PC-3 (cell line): ENCODE measurements at regions not wholly inside any gene's neighbourhood (a gene's known extent, or its start where the extent isn't known, plus 50 kb on each side); places are given as distances from the start of the nearest gene placed in this dataset.
A peak's percentile ranks its signal among the peaks of the same experiment; 100 is the strongest.

ENCODE experiments used
- ATAC-seq: fragments of 200-7000 bp; cut with Tn5 transposase; 2 replicates; pipeline ENCODE4 v1.9.1; 2020; ENCODE audit warnings: mild to moderate bottlenecking, moderate library complexity
- BruUV-seq: library from RNA; stranded (reverse); fragments of 400-500 nt; replicated peaks from 2 replicates; lab custom pipeline; 2021; lab: Mats Ljungman, UMichigan
- CTCF ChIA-PET: fragments of 300-600 bp; sonication (Branson Sonifier 250); formaldehyde crosslinking; loops from one replicate; lab custom pipeline; 2022; ENCODE audit warnings: antibody characterized with exemption; lab: Charles Lee
- POLR2A ChIA-PET: fragments of 300-600 bp; sonication (Branson Sonifier 250); formaldehyde crosslinking; loops from one replicate; lab custom pipeline; 2022; ENCODE audit warnings: antibody characterized with exemption; ENCODE audit not compliant: unreplicated experiment; lab: Charles Lee
- DNase-seq: peaks from one replicate; pipeline ENCODE4 v3.0.0-alpha.2; 2015
- H2AFZ ChIP-seq: fragments of 300-600 bp; sonication (generic); 2 replicates; pipeline ENCODE4 v1.6.0; 2016; ENCODE audit warnings: antibody characterized with exemption, low read length
- H3F3A ChIP-seq: fragments of 300-600 bp; sonication (generic); one replicate; pipeline ENCODE4 v1.6.0; 2017; ENCODE audit warnings: antibody characterized with exemption, low read length, control low read depth, mild to moderate bottlenecking; ENCODE audit not compliant: unreplicated experiment
- H3K27ac ChIP-seq: fragments of 300-600 bp; sonication (generic); 2 replicates; pipeline ENCODE4 v1.5.1; 2016; ENCODE audit warnings: mild to moderate bottlenecking, low read length
- H3K27me3 ChIP-seq: fragments of 300-600 bp; sonication (generic); 2 replicates; pipeline ENCODE4 v1.6.1; 2016; ENCODE audit warnings: low read length, mixed read lengths
- H3K36me3 ChIP-seq: fragments of 300-600 bp; sonication (generic); 2 replicates; pipeline ENCODE4 v1.6.1; 2016; ENCODE audit warnings: low read depth, mixed run types, low read length, mixed read lengths
- H3K4me1 ChIP-seq: fragments of 300-600 bp; sonication (generic); 2 replicates; pipeline ENCODE4 v1.5.1; 2016; ENCODE audit warnings: low read length; ENCODE audit not compliant: insufficient read depth
- H3K4me2 ChIP-seq: fragments of 300-600 bp; sonication (generic); 2 replicates; pipeline ENCODE4 v1.6.0; 2016; ENCODE audit warnings: low read length
- H3K4me3 ChIP-seq: fragments of 300-600 bp; sonication (generic); 2 replicates; pipeline ENCODE4 v1.5.1; 2016; ENCODE audit warnings: mild to moderate bottlenecking, low read length, mixed read lengths
- H3K79me2 ChIP-seq: fragments of 300-600 bp; sonication (generic); 2 replicates; pipeline ENCODE4 v1.6.1; 2017; ENCODE audit warnings: low read length, mixed read lengths
- H3K9ac ChIP-seq: fragments of 300-600 bp; sonication (generic); 2 replicates; pipeline ENCODE4 v1.6.0; 2016; ENCODE audit warnings: mild to moderate bottlenecking, low read length
- H3K9me2 ChIP-seq: fragments of 300-600 bp; sonication (generic); replicated peaks from 2 replicates; pipeline ENCODE4 v1.6.1; 2016; ENCODE audit warnings: mixed run types, low read length, mixed read lengths
- H3K9me3 ChIP-seq: fragments of 300-600 bp; sonication (generic); 2 replicates; pipeline ENCODE4 v1.6.1; 2016; ENCODE audit warnings: low read length, mixed read lengths
- H4K20me1 ChIP-seq: fragments of 300-600 bp; sonication (generic); 2 replicates; pipeline ENCODE4 v1.6.1; 2016; ENCODE audit warnings: low read length, mixed read lengths
- EZH2 ChIP-seq: fragments of 300-600 bp; sonication (generic); IDR thresholded peaks from one replicate; pipeline ENCODE4 v1.6.1; 2017; ENCODE audit warnings: antibody characterized with exemption, mild to moderate bottlenecking, low read length; ENCODE audit not compliant: unreplicated experiment
- EZH2phosphoT487 ChIP-seq: fragments of 300-600 bp; sonication (generic); IDR thresholded peaks from 2 replicates; pipeline ENCODE4 v1.6.1; 2018; ENCODE audit warnings: mild to moderate bottlenecking, antibody characterized with exemption, low read length, borderline replicate concordance
- intact Hi-C: fragments of 100-400 bp; cut with micrococcal nuclease; formaldehyde crosslinking; loops from 2 replicates; pipeline ENCODE4 v1.9.0; 2023
- TF ChIP-seq, protein P1 (sequence below): fragments of 300-600 bp; sonication (generic); conservative IDR thresholded peaks from 2 replicates; pipeline ENCODE4 v1.5.1; 2017; ENCODE audit warnings: antibody characterized with exemption, low read depth, mild to moderate bottlenecking, low read length

DNA sequence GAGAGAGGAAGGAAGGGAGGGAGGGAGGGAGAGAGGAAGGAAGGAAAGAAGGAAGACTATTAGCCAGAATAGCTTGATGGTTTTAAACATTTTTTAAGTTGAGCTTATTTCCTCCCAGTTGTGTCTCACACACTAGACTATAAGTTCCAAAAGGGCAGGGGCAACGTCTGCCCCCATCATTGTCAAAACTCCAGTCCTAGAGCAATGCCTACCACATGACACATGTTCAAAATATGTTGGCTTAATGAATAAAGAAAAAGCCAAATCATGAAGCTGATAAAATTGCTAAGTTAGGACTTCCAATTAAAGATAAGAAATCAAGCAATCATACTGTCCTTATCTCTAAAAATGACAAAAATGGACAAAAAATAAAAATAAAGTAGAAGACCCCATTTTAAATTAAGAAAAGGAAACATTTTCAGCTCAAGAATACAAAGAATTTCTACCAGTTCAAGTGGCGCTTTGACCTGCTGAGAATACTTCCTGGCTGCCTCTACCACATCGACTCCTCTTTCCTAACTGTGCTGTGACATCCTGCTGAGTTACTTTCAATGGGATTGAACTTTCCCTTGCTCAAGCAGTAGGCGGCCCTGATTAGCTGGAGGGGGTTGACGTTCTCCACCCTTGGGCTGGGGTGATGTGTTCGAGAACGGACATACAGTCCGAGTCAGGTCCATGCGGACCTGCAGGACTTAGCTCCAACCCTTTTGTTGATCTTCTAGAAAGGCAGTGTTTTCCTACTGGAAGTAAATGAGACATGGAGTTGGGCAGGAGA lies 283.9 kb upstream of the FOXQ1 start:
- no peak overlapping the region for H3K4me2 ChIP-seq
- intact Hi-C loops, result no loop called here
- POLR2A ChIA-PET, result no interaction called here

DNA sequence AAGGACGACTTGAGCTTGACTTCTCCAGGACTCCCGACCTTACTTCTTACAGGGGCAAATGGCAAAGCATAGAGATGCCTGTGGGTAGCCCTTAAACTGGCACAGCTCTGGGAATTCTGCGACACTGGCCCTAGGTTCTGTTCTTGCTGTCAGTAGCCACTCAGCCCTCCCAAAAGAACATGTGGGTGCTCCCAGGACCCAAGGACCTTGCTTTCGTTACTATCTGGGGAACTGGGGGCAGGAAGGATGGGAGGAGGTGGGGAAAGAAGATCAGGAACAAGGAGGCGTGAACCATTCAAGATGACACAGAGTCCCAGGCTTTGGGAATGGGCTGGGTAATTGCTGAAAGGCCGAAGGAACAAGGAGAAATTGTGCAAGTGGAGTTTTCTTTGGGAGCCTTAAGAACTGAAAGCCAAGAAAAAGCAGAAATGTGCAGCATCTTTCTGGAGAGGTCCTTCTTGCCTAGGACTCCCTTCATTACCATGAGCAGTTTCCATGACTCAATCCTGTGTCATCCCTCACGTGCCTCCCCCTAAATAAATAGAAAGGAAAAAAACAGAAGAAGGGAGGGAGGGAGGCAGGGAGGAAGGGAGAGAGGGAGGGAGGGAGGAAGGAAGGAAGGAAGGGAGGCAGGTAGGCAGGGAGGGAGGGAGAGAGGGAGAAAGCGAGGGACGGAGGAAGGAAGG lies 284.6 kb upstream of the FOXQ1 start:
- no peak overlapping the region for H3K4me2 ChIP-seq
- peaks cover 76% of the 10 kb centered on the region for H3K27me3 ChIP-seq
- H3K9me3 ChIP-seq, result 0 out of 2 replicates have a peak, but pooled peaks cover 6% of the 10 kb centered on the region
- no peak overlapping the region for H3K9ac ChIP-seq
- H3K79me2 ChIP-seq, result no peaks in the 10 kb centered on the region
- peak; percentile 57 for DNase-seq
- no peaks in the 10 kb centered on the region for H3K36me3 ChIP-seq
- POLR2A ChIA-PET, result no interaction called here
- CTCF ChIA-PET, result no interaction called here
- no peaks in the 10 kb centered on the region for H3K4me1 ChIP-seq
- no peaks in the 10 kb centered on the region for H3K9me2 ChIP-seq
- H4K20me1 ChIP-seq, result no peaks in the 10 kb centered on the region
- H2AFZ ChIP-seq, result no peak overlapping the region
- BruUV-seq, result no TSS peak
- intact Hi-C loops, result no loop called here
- ATAC-seq, result no peak
- H3F3A ChIP-seq, result no peaks in the 10 kb centered on the region
- no peak overlapping the region for H3K27ac ChIP-seq
- TF ChIP-seq, protein P1, sequence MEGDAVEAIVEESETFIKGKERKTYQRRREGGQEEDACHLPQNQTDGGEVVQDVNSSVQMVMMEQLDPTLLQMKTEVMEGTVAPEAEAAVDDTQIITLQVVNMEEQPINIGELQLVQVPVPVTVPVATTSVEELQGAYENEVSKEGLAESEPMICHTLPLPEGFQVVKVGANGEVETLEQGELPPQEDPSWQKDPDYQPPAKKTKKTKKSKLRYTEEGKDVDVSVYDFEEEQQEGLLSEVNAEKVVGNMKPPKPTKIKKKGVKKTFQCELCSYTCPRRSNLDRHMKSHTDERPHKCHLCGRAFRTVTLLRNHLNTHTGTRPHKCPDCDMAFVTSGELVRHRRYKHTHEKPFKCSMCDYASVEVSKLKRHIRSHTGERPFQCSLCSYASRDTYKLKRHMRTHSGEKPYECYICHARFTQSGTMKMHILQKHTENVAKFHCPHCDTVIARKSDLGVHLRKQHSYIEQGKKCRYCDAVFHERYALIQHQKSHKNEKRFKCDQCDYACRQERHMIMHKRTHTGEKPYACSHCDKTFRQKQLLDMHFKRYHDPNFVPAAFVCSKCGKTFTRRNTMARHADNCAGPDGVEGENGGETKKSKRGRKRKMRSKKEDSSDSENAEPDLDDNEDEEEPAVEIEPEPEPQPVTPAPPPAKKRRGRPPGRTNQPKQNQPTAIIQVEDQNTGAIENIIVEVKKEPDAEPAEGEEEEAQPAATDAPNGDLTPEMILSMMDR, result no peak
- TF ChIP-seq EZH2phosphoT487, result no peak
- TF ChIP-seq EZH2, result no peak
- H3K4me3 ChIP-seq, result no peak overlapping the region

More for the DNA sequence above, 283.9 kb upstream of the FOXQ1 start:
- TF ChIP-seq, protein P1, result no peak
- TF ChIP-seq EZH2phosphoT487 (no peak), EZH2 (no peak)
- no peaks in the 10 kb centered on the region for H3K9me2 ChIP-seq
- ATAC-seq (no peak), DNase-seq (no peak)
- no peaks in the 10 kb centered on the region for H3F3A ChIP-seq
- no peaks in the 10 kb centered on the region for H4K20me1 ChIP-seq
- no peaks in the 10 kb centered on the region for H3K36me3 ChIP-seq
- no peak overlapping the region for H3K9ac ChIP-seq
- no peak overlapping the region for H2AFZ ChIP-seq
- CTCF ChIA-PET, result no interaction called here
- no peaks in the 10 kb centered on the region for H3K4me1 ChIP-seq
- BruUV-seq, result no TSS peak
- no peaks in the 10 kb centered on the region for H3K79me2 ChIP-seq
- peaks cover 81% of the 10 kb centered on the region for H3K27me3 ChIP-seq
- 0 out of 2 replicates have a peak, but pooled peaks cover 6% of the 10 kb centered on the region for H3K9me3 ChIP-seq
- no peak overlapping the region for H3K27ac ChIP-seq
- H3K4me3 ChIP-seq, result no peak overlapping the region

DNA sequence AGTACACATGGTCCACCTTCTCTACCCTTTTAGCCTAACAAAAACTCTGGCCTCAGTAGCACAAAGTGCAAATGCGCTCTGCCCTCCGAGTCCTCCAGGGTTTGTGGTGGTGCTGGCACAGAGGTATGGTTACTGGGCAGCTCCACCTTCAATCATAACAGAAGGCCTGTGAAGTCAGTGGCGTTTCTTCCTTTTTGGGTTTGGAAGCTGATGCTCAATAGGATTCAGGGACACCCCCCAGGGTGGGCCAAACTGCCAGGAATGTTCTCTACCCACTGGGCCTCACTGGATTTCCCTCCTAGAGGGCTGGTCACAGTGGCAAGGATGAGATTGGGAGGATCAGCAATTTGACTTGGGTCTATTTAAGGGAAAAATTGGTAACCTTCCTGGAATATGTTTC lies 286.1 kb upstream of the FOXQ1 start:
- H3K79me2 ChIP-seq, result no peaks in the 10 kb centered on the region
- H3K27me3 ChIP-seq, result peaks cover 70% of the 10 kb centered on the region
- H3K4me3 ChIP-seq, result no peak overlapping the region
- TF ChIP-seq EZH2phosphoT487, result no peak
- TF ChIP-seq, protein P1, result no peak
- no peak for TF ChIP-seq EZH2
- no peaks in the 10 kb centered on the region for H3K4me1 ChIP-seq
- DNase-seq (no peak), ATAC-seq (no peak)
- POLR2A ChIA-PET, result no interaction called here
- intact Hi-C loops, result no loop called here
- no peaks in the 10 kb centered on the region for H4K20me1 ChIP-seq
- no peaks in the 10 kb centered on the region for H3F3A ChIP-seq
- H3K9me2 ChIP-seq, result no peaks in the 10 kb centered on the region
- H3K27ac ChIP-seq, result no peak overlapping the region
- no peaks in the 10 kb centered on the region for H3K9me3 ChIP-seq
- no peak overlapping the region for H3K9ac ChIP-seq
- no peak overlapping the region for H3K4me2 ChIP-seq
- CTCF ChIA-PET, result no interaction called here
- no peaks in the 10 kb centered on the region for H3K36me3 ChIP-seq
- H2AFZ ChIP-seq, result no peak overlapping the region
- BruUV-seq, result no TSS peak
